ENCODE measurements at regions not wholly inside any gene's neighbourhood (a gene's known extent, or its start where the extent isn't known, plus 50 kb on each side); places are given as distances from the start of the nearest gene placed in this dataset.

- Histone ChIP-seq H3K79me2 (ENCODE audit: insufficient read depth) (no peaks in the 10 kb centered on the region), H3K27me3 (ENCODE audit: insufficient read depth) (no peaks in the 10 kb centered on the region; the same call in 1 of the 2 replicates), H3K4me3 (ENCODE audit: low read depth in 2 of 2, low read length in 1 of 2) (no peak overlapping the region), H3K4me1 (ENCODE audit: control insufficient read depth in 1 of 2, insufficient read depth in 2 of 2, low read depth in 1 of 2, low read length in 1 of 2) (no peaks in the 10 kb centered on the region), H3K9ac (no peak overlapping the region), H3K9me3 (no peaks in the 10 kb centered on the region), H3K4me2 (no peak overlapping the region), H2AFZ (ENCODE audit: low read depth) (no peak overlapping the region), H3K36me3 (replicated peaks in 1 of 2; ENCODE audit: control insufficient read depth in 1 of 2, insufficient read depth in 2 of 2, low read length in 1 of 2) (no peaks in the 10 kb centered on the region), H4K20me1 (ENCODE audit: insufficient read depth) (no peaks in the 10 kb centered on the region), H3K27ac (ENCODE audit: low read depth in 2 of 2, low read length in 1 of 2) (no peak overlapping the region), H3K9me2 (no peaks in the 10 kb centered on the region), H3F3A (replicated peaks; ENCODE audit: insufficient read depth) (no peaks in the 10 kb centered on the region)
- DNase-seq = no peak
- WGBS (ENCODE audit: low lambda C conversion rate) = 20% methylated on average over 4 of the region's 4 CpGs
- ChIA-PET POLR2A (no interaction called here), CTCF (no interaction called here)
- TF ChIP-seq POLR2AphosphoS5 (IDR thresholded peaks at IDR 0.05; ENCODE audit: low read depth, low read length) (no peak), FOXM1 (IDR thresholded peaks at IDR 0.05; ENCODE audit: low read depth) (no peak), FOXJ3 (CRISPR knock-in tag; IDR thresholded peaks at IDR 0.05) (no peak)
- TF ChIP-seq, protein P1, sequence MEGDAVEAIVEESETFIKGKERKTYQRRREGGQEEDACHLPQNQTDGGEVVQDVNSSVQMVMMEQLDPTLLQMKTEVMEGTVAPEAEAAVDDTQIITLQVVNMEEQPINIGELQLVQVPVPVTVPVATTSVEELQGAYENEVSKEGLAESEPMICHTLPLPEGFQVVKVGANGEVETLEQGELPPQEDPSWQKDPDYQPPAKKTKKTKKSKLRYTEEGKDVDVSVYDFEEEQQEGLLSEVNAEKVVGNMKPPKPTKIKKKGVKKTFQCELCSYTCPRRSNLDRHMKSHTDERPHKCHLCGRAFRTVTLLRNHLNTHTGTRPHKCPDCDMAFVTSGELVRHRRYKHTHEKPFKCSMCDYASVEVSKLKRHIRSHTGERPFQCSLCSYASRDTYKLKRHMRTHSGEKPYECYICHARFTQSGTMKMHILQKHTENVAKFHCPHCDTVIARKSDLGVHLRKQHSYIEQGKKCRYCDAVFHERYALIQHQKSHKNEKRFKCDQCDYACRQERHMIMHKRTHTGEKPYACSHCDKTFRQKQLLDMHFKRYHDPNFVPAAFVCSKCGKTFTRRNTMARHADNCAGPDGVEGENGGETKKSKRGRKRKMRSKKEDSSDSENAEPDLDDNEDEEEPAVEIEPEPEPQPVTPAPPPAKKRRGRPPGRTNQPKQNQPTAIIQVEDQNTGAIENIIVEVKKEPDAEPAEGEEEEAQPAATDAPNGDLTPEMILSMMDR (IDR thresholded peaks at IDR 0.05) = no peak
Observed at GRCh38 chr5:27571681-27572080, 533.3 kb upstream of the CDH9 start.

- H3K4me1 ChIP-seq (ENCODE audit: control insufficient read depth in 1 of 2, insufficient read depth in 2 of 2, low read depth in 1 of 2, low read length in 1 of 2) = no peaks in the 10 kb centered on the region; a peak in 1 of 4 replicates
- H3K27ac ChIP-seq (ENCODE audit: low read depth in 2 of 2, low read length in 1 of 2) = no peak overlapping the region
- no peak overlapping the region for H3K4me2 ChIP-seq
- 0% methylated on average over 2 of the region's 2 CpGs for WGBS (ENCODE audit: low lambda C conversion rate)
- no peaks in the 10 kb centered on the region for H3K9me2 ChIP-seq
- no peaks in the 10 kb centered on the region for H3F3A ChIP-seq (replicated peaks; ENCODE audit: insufficient read depth)
- no peaks in the 10 kb centered on the region for H3K9me3 ChIP-seq
- H2AFZ ChIP-seq (ENCODE audit: low read depth) = no peak overlapping the region
- no peak overlapping the region for H3K4me3 ChIP-seq (ENCODE audit: low read depth in 2 of 2, low read length in 1 of 2)
- TF ChIP-seq, protein P2, sequence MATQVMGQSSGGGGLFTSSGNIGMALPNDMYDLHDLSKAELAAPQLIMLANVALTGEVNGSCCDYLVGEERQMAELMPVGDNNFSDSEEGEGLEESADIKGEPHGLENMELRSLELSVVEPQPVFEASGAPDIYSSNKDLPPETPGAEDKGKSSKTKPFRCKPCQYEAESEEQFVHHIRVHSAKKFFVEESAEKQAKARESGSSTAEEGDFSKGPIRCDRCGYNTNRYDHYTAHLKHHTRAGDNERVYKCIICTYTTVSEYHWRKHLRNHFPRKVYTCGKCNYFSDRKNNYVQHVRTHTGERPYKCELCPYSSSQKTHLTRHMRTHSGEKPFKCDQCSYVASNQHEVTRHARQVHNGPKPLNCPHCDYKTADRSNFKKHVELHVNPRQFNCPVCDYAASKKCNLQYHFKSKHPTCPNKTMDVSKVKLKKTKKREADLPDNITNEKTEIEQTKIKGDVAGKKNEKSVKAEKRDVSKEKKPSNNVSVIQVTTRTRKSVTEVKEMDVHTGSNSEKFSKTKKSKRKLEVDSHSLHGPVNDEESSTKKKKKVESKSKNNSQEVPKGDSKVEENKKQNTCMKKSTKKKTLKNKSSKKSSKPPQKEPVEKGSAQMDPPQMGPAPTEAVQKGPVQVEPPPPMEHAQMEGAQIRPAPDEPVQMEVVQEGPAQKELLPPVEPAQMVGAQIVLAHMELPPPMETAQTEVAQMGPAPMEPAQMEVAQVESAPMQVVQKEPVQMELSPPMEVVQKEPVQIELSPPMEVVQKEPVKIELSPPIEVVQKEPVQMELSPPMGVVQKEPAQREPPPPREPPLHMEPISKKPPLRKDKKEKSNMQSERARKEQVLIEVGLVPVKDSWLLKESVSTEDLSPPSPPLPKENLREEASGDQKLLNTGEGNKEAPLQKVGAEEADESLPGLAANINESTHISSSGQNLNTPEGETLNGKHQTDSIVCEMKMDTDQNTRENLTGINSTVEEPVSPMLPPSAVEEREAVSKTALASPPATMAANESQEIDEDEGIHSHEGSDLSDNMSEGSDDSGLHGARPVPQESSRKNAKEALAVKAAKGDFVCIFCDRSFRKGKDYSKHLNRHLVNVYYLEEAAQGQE (IDR thresholded peaks at IDR 0.05; ENCODE audit: low read depth, low read length) = no peak
- TF ChIP-seq NFIC (IDR thresholded peaks at IDR 0.05; ENCODE audit: borderline replicate concordance) = no peak
- no peak for TF ChIP-seq RCOR1 (IDR thresholded peaks at IDR 0.05; ENCODE audit: low read length)
- TF ChIP-seq RXRA (IDR thresholded peaks at IDR 0.05; ENCODE audit: borderline replicate concordance, low read depth) = no peak
- no peaks in the 10 kb centered on the region for H4K20me1 ChIP-seq (ENCODE audit: insufficient read depth)
- no peaks in the 10 kb centered on the region; the same call in 1 of the 2 replicates for H3K27me3 ChIP-seq (ENCODE audit: insufficient read depth)
- no peak overlapping the region for H3K9ac ChIP-seq
- no peaks in the 10 kb centered on the region for H3K79me2 ChIP-seq (ENCODE audit: insufficient read depth)
- no peak for DNase-seq
- CTCF ChIA-PET = no interaction called here
- POLR2A ChIA-PET = no interaction called here
- H3K36me3 ChIP-seq (replicated peaks in 1 of 2; ENCODE audit: control insufficient read depth in 1 of 2, insufficient read depth in 2 of 2, low read length in 1 of 2) = no peaks in the 10 kb centered on the region
Observed at GRCh38 chr5:27568811-27569210, 530.4 kb upstream of the CDH9 start.

Data from SK-N-SH (cell line).